Liver (tissue), 8 donors: ENCODE measurements at regions not wholly inside any gene's neighbourhood (a gene's known extent, or its start where the extent isn't known, plus 50 kb on each side); places are given as distances from the start of the nearest gene placed in this dataset.

Experiments used
- DNase-seq: peaks from one replicate; pipeline ENCODE4 v3.0.0-alpha.2; 2017; ENCODE audit warnings: low spot score
- H3K27ac ChIP-seq, 2 donors: one replicate each; pipeline ENCODE4 v1.7.0; 2013; ENCODE audit warnings: inconsistent platforms in 2 of 2, low read length in 2 of 2, control low read depth in 1 of 2, low read depth in 1 of 2, mild to moderate bottlenecking in 1 of 2
- H3K27me3 ChIP-seq, 4 donors: one replicate each; pipeline versions ENCODE4 v1.6.1 to v1.7.0; 2013; ENCODE audit warnings: low read length in 3 of 4, inconsistent platforms in 1 of 4, mild to moderate bottlenecking in 1 of 4, moderate library complexity in 1 of 4; ENCODE audit not compliant: control insufficient read depth in 4 of 4, insufficient read depth in 4 of 4
- H3K36me3 ChIP-seq, 4 donors: one replicate each; pipeline versions ENCODE4 v1.6.1 to v1.7.0; 2013; ENCODE audit warnings: low read length in 3 of 4, mild to moderate bottlenecking in 3 of 4, low read depth in 1 of 4, moderate library complexity in 1 of 4; ENCODE audit not compliant: control insufficient read depth in 4 of 4, insufficient read depth in 3 of 4
- H3K4me1 ChIP-seq, 4 donors: one replicate each; pipeline versions ENCODE4 v1.6.1 to v1.7.0; 2013; ENCODE audit warnings: low read length in 3 of 4, mild to moderate bottlenecking in 3 of 4, moderate library complexity in 1 of 4; ENCODE audit not compliant: control insufficient read depth in 4 of 4, insufficient read depth in 4 of 4
- H3K4me3 ChIP-seq, 3 donors: one replicate each; pipeline versions ENCODE4 v1.6.1 to v1.7.0; 2013; ENCODE audit warnings: low read length in 3 of 3, control low read depth in 1 of 3, low read depth in 1 of 3, mild to moderate bottlenecking in 1 of 3
- H3K9ac ChIP-seq, 2 donors: one replicate each; pipeline ENCODE4 v1.7.0; 2013; ENCODE audit warnings: low read length in 2 of 2, mild to moderate bottlenecking in 2 of 2, moderate library complexity in 2 of 2, control low read depth in 1 of 2, low read depth in 1 of 2
- H3K9me3 ChIP-seq, 4 donors: one replicate each; pipeline versions ENCODE4 v1.6.1 to v1.7.0; 2013; ENCODE audit warnings: low read length in 3 of 4; ENCODE audit not compliant: control insufficient read depth in 4 of 4
- CTCF ChIP-seq: fragments of 150-350 bp; IDR thresholded peaks from 2 replicates; pipeline ENCODE4 v1.5.1; 2017; ENCODE audit warnings: improper control_type of control experiment, low read depth, low read length; ENCODE audit not compliant: missing input control
- FOXA1 ChIP-seq: IDR thresholded peaks from 2 replicates; pipeline ENCODE4 v1.6.1; 2016; ENCODE audit warnings: antibody characterized with exemption
- HNF4A ChIP-seq, 2 donors: conservative IDR thresholded peaks; 2 replicates each; pipeline ENCODE4 v1.6.1; 2016; ENCODE audit warnings: antibody characterized with exemption in 2 of 2, mild to moderate bottlenecking in 2 of 2
- HNF4G ChIP-seq: IDR thresholded peaks from 2 replicates; pipeline ENCODE4 v1.6.1; 2016; ENCODE audit warnings: antibody characterized with exemption
- RAD21 ChIP-seq, 2 donors: IDR thresholded peaks; 2 replicates each; pipeline ENCODE4 v1.6.1; 2016; ENCODE audit warnings: antibody characterized with exemption in 2 of 2, mild to moderate bottlenecking in 2 of 2
- REST ChIP-seq: IDR thresholded peaks from 2 replicates; pipeline ENCODE4 v1.6.1; 2016; ENCODE audit warnings: antibody characterized with exemption, mild to moderate bottlenecking
- SP1 ChIP-seq: IDR thresholded peaks from 2 replicates; pipeline ENCODE4 v1.6.1; 2018; ENCODE audit warnings: antibody characterized with exemption, mild to moderate bottlenecking
- TAF1 ChIP-seq: conservative IDR thresholded peaks from 2 replicates; pipeline ENCODE4 v1.6.1; 2016; ENCODE audit warnings: antibody characterized with exemption, mild to moderate bottlenecking
- ZBTB33 ChIP-seq: IDR thresholded peaks from 2 replicates; pipeline ENCODE4 v1.6.1; 2016; ENCODE audit warnings: antibody characterized with exemption
- WGBS: extraction: QIAGEN DNeasy Blood & Tissue Kit; methylation state at CpG from one replicate; pipeline ENCODE4 v1.1.7; 2013; 5-methylcytosine and 5-hydroxymethylcytosine counted together
- donor health status: healthy.
- donor health status: healthy.
- donor health status: healthy.
- donor health status: healthy.
- donor health status: healthy.

GRCh38 chr15:95887666-95888390 lies 442.7 kb upstream of the NR2F2 start:
- no peaks in the 10 kb centered on the region for H3K9me3 ChIP-seq
- WGBS: 81% methylated on average over 7 of the region's 7 CpGs
- no peak overlapping the region for H3K27ac ChIP-seq
- no peaks in the 10 kb centered on the region for H3K4me1 ChIP-seq
- no peak overlapping the region for H3K9ac ChIP-seq
- DNase-seq: no peak
- no peaks in the 10 kb centered on the region for H3K27me3 ChIP-seq
- TF ChIP-seq TAF1: no peak
- TF ChIP-seq CTCF: no peak
- no peak overlapping the region for H3K4me3 ChIP-seq
- H3K36me3 ChIP-seq: no peaks in the 10 kb centered on the region

- Histone ChIP-seq H3K4me3 (no peak overlapping the region), H3K36me3 (no peaks in the 10 kb centered on the region), H3K9me3 (no peaks in the 10 kb centered on the region), H3K27me3 (no peaks in the 10 kb centered on the region), H3K9ac (no peak overlapping the region), H3K4me1 (no peaks in the 10 kb centered on the region), H3K27ac (no peak overlapping the region)
- DNase-seq: no peak
- WGBS: 79% methylated on average over 1 of the region's 1 CpG
- no peak for TF ChIP-seq RAD21 (IDR thresholded peaks at IDR 0.05)
- no peak for TF ChIP-seq ZBTB33
- no peak for TF ChIP-seq HNF4G
- no peak for TF ChIP-seq HNF4A (conservative IDR thresholded peaks at IDR 0.05)
- no peak for TF ChIP-seq CTCF
- TF ChIP-seq FOXA1: no peak
- TF ChIP-seq REST: no peak
- no peak for TF ChIP-seq SP1
These were observed 441.7 kb upstream of the NR2F2 start for GRCh38 chr15:95888762-95889161.
